ENCODE measurements at regions not wholly inside any gene's neighbourhood (a gene's known extent, or its start where the extent isn't known, plus 50 kb on each side); places are given as distances from the start of the nearest gene placed in this dataset.

- Histone ChIP-seq H3K9me3 (peaks cover 0 to 5% of the 10 kb centered on the region in 2 donors), H3K4me3 (no peak overlapping the region), H3K4me1 (no peaks in the 10 kb centered on the region), H3K27me3 (no peaks in the 10 kb centered on the region), H3K27ac (no peak overlapping the region), H3K36me3 (no peaks in the 10 kb centered on the region)
- no peak for DNase-seq (ENCODE audit: low spot score in 2 of 2)
- TF ChIP-seq CTCF (IDR thresholded peaks at IDR 0.05) (no peak), POLR2AphosphoS5 (IDR thresholded peaks at IDR 0.05) (no peak), POLR2A (IDR thresholded peaks at IDR 0.05) (no peak)
- intact Hi-C loops (cut with DNase I; ENCODE audit: low total_unique reads) = no loop called here
Measured at GRCh38 chrX:11836284-11836683, 78.2 kb downstream of the MSL3 start.

GRCh38 chrX:11837437-11837836 is 79.4 kb downstream of the MSL3 start:
- Histone ChIP-seq H3K27me3 (no peaks in the 10 kb centered on the region), H3K9me3 (peaks cover 0 to 5% of the 10 kb centered on the region in 2 donors), H3K4me3 (no peak overlapping the region), H3K36me3 (no peaks in the 10 kb centered on the region), H3K27ac (no peak overlapping the region), H3K4me1 (no peaks in the 10 kb centered on the region)
- intact Hi-C loops (cut with DNase I; ENCODE audit: low total_unique reads) = no loop called here
- no peak for DNase-seq (ENCODE audit: low spot score in 2 of 2)
- TF ChIP-seq POLR2A (IDR thresholded peaks at IDR 0.05) (no peak), CTCF (IDR thresholded peaks at IDR 0.05) (no peak), POLR2AphosphoS5 (IDR thresholded peaks at IDR 0.05) (no peak)

GRCh38 chrX:11864171-11864570 is 106.1 kb downstream of the MSL3 start:
- Histone ChIP-seq H3K4me1 (no peaks in the 10 kb centered on the region), H3K4me3 (no peak overlapping the region), H3K36me3 (no peaks in the 10 kb centered on the region), H3K27ac (no peak overlapping the region), H3K9me3 (no peaks in the 10 kb centered on the region), H3K27me3 (no peaks in the 10 kb centered on the region)
- intact Hi-C loops (cut with DNase I; ENCODE audit: low total_unique reads) = no loop called here
- no peak for DNase-seq (ENCODE audit: low spot score in 2 of 2)
- TF ChIP-seq POLR2AphosphoS5 (IDR thresholded peaks at IDR 0.05) = no peak
- TF ChIP-seq CTCF (IDR thresholded peaks at IDR 0.05) = no peak
- no peak for TF ChIP-seq POLR2A (IDR thresholded peaks at IDR 0.05)

- no peaks in the 10 kb centered on the region for H3K27me3 ChIP-seq
- H3K4me3 ChIP-seq = no peak overlapping the region
- no peaks in the 10 kb centered on the region for H3K4me1 ChIP-seq
- no peaks in the 10 kb centered on the region for H3K36me3 ChIP-seq
- no peaks in the 10 kb centered on the region for H3K9me3 ChIP-seq
- no peak overlapping the region for H3K27ac ChIP-seq
- DNase-seq (ENCODE audit: low spot score in 2 of 2) = no peak
- no peak for TF ChIP-seq POLR2A (IDR thresholded peaks at IDR 0.05)
- no peak for TF ChIP-seq POLR2AphosphoS5 (IDR thresholded peaks at IDR 0.05)
- no peak for TF ChIP-seq CTCF (IDR thresholded peaks at IDR 0.05)
- intact Hi-C loops (cut with DNase I; ENCODE audit: low total_unique reads) = no loop called here
Measured at GRCh38 chrX:11867610-11868345, 109.7 kb downstream of the MSL3 start.

GRCh38 chrX:11870789-11871188 is 112.8 kb downstream of the MSL3 start:
- TF ChIP-seq CTCF (IDR thresholded peaks at IDR 0.05) = no peak
- TF ChIP-seq POLR2A (IDR thresholded peaks at IDR 0.05) = no peak
- TF ChIP-seq POLR2AphosphoS5 (IDR thresholded peaks at IDR 0.05) = no peak
- no peak for DNase-seq (ENCODE audit: low spot score in 2 of 2)
- no peak overlapping the region for H3K4me3 ChIP-seq
- H3K9me3 ChIP-seq = no peaks in the 10 kb centered on the region
- no peaks in the 10 kb centered on the region for H3K36me3 ChIP-seq
- peaks cover 0 to 3% of the 10 kb centered on the region in 2 donors for H3K27me3 ChIP-seq
- intact Hi-C loops (cut with DNase I; ENCODE audit: low total_unique reads) = no loop called here
- H3K27ac ChIP-seq = no peak overlapping the region
- H3K4me1 ChIP-seq = no peaks in the 10 kb centered on the region

Data from breast epithelium (tissue), 4 donors.